ENCODE measurements at regions not wholly inside any gene's neighbourhood (a gene's known extent, or its start where the extent isn't known, plus 50 kb on each side); places are given as distances from the start of the nearest gene placed in this dataset.
"Not testable (repeated sequence)": the region's sequence is repeated elsewhere in the genome, so short reads cannot be mapped to it uniquely, and the experiment has no call there.

- DNase-seq (ENCODE audit: low read depth) (peak; percentile 17), FAIRE-seq (no peak)
- TF ChIP-seq, protein P1, sequence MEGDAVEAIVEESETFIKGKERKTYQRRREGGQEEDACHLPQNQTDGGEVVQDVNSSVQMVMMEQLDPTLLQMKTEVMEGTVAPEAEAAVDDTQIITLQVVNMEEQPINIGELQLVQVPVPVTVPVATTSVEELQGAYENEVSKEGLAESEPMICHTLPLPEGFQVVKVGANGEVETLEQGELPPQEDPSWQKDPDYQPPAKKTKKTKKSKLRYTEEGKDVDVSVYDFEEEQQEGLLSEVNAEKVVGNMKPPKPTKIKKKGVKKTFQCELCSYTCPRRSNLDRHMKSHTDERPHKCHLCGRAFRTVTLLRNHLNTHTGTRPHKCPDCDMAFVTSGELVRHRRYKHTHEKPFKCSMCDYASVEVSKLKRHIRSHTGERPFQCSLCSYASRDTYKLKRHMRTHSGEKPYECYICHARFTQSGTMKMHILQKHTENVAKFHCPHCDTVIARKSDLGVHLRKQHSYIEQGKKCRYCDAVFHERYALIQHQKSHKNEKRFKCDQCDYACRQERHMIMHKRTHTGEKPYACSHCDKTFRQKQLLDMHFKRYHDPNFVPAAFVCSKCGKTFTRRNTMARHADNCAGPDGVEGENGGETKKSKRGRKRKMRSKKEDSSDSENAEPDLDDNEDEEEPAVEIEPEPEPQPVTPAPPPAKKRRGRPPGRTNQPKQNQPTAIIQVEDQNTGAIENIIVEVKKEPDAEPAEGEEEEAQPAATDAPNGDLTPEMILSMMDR (IDR thresholded peaks at IDR 0.05; ENCODE audit: insufficient read depth, low read length, severe bottlenecking) = no peak
These were observed 771.4 kb upstream of the MMS22L start for GRCh38 chr6:98054453-98054852.

GRCh38 chr6:98056955-98057354, 773.9 kb upstream of the MMS22L start:
- FAIRE-seq (no peak), DNase-seq (ENCODE audit: low read depth) (no peak)
- Histone ChIP-seq H3K4me3 (ENCODE audit: low read depth, low read length) (no peak overlapping the region), H3K27me3 (ENCODE audit: control insufficient read depth, insufficient read depth, low read length) (no peaks in the 10 kb centered on the region), H3K36me3 (ENCODE audit: control insufficient read depth, insufficient read depth, low read length) (no peaks in the 10 kb centered on the region)
- TF ChIP-seq, protein P1 (IDR thresholded peaks at IDR 0.05; ENCODE audit: insufficient read depth, low read length, severe bottlenecking) = no peak

More at GRCh38 chr6:98054453-98054852, 771.4 kb upstream of the MMS22L start:
- no peaks in the 10 kb centered on the region for H3K27me3 ChIP-seq (ENCODE audit: control insufficient read depth, insufficient read depth, low read length)
- no peaks in the 10 kb centered on the region for H3K36me3 ChIP-seq (ENCODE audit: control insufficient read depth, insufficient read depth, low read length)
- no peak overlapping the region for H3K4me3 ChIP-seq (ENCODE audit: low read depth, low read length)

DNA sequence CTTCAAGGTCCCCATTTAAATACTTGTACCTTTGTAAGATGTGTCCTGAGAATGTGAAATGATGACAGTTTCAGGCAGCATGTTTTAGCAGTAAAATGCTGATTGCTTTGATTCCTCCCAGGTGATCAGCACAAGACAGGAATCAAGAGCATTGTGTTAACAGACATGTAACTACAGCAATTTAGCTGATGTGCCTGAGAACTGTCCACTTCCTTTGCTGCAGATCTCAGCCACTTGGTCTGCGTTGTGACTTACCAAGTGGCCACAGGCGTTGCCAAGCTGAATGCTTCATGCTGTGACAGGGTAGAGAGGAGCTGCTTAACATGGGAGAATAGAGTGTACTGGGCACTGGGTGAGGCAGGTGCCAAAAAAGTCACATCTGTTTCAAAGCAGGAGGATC, 767.0 kb upstream of the POU3F2 start:
- H3K36me3 ChIP-seq (ENCODE audit: control insufficient read depth, insufficient read depth, low read length) = no peaks in the 10 kb centered on the region
- TF ChIP-seq, protein P1 (IDR thresholded peaks at IDR 0.05; ENCODE audit: insufficient read depth, low read length, severe bottlenecking) = no peak
- FAIRE-seq = peak; percentile 13

DNA sequence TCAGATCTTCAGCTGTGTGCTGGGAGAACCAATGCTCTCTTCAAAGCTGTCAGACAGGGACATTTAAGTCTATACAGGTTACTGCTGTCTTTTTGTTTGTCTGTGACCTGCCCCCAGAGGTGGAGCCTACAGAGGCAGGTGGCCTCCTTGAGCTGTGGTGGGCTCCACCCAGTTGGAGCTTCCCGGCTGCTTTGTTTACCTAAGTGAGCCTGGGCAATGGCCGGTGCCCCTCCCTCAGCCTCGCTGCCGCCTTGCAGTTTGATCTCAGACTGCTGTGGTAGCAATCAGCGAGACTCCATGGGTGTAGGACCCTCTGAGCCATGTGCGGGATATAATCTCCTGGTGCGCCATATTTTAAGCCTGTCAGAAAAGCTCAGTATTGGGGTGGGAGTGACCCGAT, 745.8 kb upstream of the POU3F2 start:
- H3K36me3 ChIP-seq (ENCODE audit: control insufficient read depth, insufficient read depth, low read length); DNase-seq (ENCODE audit: low read depth); FAIRE-seq; H3K27me3 ChIP-seq (ENCODE audit: control insufficient read depth, insufficient read depth, low read length); H3K4me3 ChIP-seq (ENCODE audit: low read depth, low read length): not testable (repeated sequence)

More for the DNA sequence above, 767.0 kb upstream of the POU3F2 start:
- no peaks in the 10 kb centered on the region for H3K27me3 ChIP-seq (ENCODE audit: control insufficient read depth, insufficient read depth, low read length)
- H3K4me3 ChIP-seq (ENCODE audit: low read depth, low read length) = no peak overlapping the region
- DNase-seq (ENCODE audit: low read depth) = no peak

DNA sequence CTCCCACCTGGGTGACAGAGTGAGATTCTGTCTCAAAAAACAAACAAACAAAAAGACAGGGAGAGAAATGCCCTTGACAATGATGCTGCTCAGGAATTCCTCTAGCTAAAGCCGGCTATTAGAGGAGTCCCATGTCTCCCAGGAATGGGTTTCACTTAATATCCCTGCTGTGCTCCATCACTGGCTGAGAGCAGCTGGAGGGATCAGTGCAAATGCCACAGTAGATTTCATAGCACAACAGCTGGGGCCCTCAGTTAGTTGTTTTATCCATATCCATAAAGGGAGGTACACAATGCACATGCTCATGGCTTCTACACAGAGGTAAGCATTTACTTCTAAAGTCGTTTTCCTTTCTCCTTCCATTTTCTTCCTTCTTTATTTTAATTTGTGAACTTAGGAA, 742.0 kb upstream of the POU3F2 start:
- H3K27me3 ChIP-seq (ENCODE audit: control insufficient read depth, insufficient read depth, low read length) = no peaks in the 10 kb centered on the region
- no peak overlapping the region for H3K4me3 ChIP-seq (ENCODE audit: low read depth, low read length)
- DNase-seq (ENCODE audit: low read depth) = no peak
- FAIRE-seq = peak; percentile 7
- H3K36me3 ChIP-seq (ENCODE audit: control insufficient read depth, insufficient read depth, low read length) = no peaks in the 10 kb centered on the region
- TF ChIP-seq, protein P1 (IDR thresholded peaks at IDR 0.05; ENCODE audit: insufficient read depth, low read length, severe bottlenecking) = no peak

- H3K36me3 ChIP-seq (ENCODE audit: control insufficient read depth, insufficient read depth, low read length) = no peaks in the 10 kb centered on the region
- TF ChIP-seq, protein P1 (IDR thresholded peaks at IDR 0.05; ENCODE audit: insufficient read depth, low read length, severe bottlenecking) = no peak
- H3K27me3 ChIP-seq (ENCODE audit: control insufficient read depth, insufficient read depth, low read length) = no peaks in the 10 kb centered on the region
- FAIRE-seq (no peak), DNase-seq (ENCODE audit: low read depth) (peak; percentile 56)
- H3K4me3 ChIP-seq (ENCODE audit: low read depth, low read length) = no peak overlapping the region
These were observed 739.7 kb upstream of the POU3F2 start for GRCh38 chr6:98094696-98095095.

Measured in bronchial epithelial cell (primary cell).